Islet of Langerhans (tissue), 1 donor: ENCODE measurements at regions not wholly inside any gene's neighbourhood (a gene's known extent, or its start where the extent isn't known, plus 50 kb on each side); places are given as distances from the start of the nearest gene placed in this dataset.

Experiments
- FAIRE-seq: peaks from one replicate; lab custom pipeline; 2011; peaks lifted over from hg19 to GRCh38; lab: Jason Lieb, UNC

DNA sequence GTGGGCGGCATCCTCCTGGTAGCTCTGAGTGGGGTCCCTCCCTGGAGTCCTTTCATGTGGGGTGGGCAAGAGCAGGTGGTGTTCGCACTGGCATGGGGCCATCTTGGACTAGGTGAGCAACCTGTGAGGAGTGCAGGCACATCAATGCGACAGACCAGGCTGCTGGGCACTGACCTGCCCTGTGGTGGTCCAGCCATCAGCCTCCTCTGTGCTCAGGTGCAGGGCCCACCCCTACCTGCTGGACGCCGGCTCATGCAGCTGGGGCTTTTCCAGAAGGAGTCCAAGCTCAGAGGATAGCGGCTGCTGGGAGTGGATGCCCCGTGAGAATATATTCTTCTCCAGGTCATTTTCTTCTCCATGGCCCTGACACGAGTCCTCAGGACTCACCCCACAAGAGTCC lies 424.4 kb downstream of the GLRX3 start:
- no peak for FAIRE-seq

DNA sequence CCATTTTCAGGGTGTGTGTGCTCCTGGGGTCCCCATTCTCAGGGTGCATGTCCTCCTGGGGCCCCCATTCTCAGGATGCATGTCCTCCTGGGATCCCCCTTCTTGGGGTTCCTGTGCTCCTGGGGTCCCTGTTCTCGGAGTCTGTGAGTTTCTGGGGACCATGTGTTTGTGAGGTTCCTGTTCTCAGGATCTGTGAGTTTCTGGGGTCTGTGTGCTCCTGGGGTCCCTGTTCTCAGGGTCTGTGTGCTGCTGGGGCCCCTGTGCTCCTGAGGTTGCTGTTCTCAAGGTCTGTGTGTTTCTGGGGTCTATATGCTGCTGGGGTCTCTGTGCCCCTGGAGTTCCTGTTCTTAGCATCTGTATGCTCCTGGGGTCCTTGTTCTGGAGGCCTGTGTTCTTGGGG lies 425.5 kb downstream of the GLRX3 start:
- no peak for FAIRE-seq

DNA sequence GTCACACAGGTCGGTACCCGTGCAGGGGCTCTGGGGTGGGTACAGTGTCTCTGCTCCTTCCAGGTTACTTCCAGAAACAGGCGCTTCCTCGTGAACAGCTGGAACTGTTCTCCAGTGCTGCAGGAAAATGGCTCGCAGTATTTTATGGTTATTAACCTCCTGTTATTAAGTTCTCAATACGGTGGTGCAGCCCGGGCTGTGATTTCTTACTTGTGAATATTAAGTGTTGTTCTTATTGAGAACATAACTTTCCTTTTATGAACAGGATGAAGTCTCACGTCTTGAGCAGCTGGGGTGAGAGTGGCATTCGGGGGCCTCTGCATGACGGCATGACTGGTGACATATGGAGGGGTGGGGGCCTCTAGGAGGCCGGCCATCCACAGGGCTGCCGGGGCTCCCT lies 430.8 kb downstream of the GLRX3 start:
- no peak for FAIRE-seq

DNA sequence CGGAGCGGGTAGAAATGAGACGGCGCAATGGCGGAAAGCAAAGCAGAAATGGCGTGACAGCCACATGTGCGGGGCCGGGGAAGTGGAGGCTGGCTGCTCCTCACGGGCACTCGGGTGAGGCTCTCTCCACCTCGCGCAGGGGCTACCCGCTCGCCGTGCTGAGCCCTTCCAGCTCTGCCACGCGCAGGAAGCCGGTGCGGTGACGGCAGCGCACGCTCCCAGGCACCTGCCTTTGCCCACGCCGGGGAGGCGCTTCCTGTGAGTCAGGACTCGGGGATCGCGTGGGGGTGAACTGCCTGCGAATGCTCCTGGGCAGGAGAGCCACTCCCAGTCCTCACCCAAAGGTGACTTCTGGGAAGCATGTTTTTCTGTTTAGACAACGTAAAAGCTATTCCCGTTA lies 431.2 kb downstream of the GLRX3 start:
- FAIRE-seq: no peak

DNA sequence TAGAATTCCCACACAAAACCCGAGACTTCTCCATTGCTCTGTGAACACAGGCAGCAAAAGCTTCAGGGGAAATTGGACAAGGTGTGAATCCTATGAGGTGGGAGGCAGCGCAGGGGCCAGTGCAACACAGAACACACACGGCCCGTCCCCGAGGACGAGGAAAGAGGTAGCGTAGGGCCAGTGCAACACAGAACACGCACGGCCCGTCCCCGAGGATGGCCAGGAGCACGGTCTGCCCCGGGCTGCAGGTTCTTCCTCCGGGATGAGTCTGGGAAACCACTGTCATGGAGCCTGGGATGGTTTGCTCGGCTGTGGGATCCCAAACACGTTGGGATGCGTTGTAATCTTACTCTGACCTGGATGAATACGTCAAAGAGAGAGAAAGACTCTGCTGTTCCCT lies 432.1 kb downstream of the GLRX3 start:
- no peak for FAIRE-seq

DNA sequence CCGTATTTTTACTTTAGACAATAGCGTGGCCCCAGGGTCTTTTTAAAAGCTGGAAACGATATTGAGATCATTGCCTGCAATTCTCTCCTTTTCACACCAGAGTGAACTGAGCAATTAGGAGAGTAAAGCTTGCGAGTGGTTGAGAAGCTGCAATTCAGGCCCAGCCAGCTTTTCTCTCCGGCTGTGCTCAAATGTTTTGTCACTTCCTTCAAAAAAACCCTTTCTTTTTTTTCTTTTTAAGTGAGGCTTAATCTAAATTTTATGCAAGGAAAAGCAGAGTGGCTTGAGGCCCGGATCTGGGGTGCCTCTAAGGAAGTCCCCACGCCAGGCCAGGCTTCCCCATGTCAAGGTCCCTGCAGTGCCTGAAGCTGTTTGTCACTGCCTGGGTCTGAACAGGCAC lies 433.9 kb downstream of the GLRX3 start:
- no peak for FAIRE-seq

DNA sequence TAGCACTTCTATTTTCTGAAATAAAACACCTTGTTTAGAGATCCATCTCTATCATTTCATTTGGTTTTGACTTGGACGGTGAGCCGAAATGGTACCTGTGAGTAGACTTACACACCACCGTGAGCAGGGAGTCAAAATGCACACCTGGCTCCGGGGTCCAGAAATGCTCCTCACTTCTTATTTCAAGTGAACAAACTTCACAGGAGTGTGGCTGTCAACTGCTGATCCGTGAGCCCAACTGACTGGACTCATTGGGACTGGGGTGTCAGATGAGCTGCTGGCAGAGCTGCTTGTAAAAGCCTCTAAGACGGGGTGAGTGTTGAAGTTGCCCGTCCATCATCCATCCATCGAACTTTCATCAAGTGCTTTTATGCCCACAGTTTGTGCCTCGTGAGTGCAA lies 435.5 kb downstream of the GLRX3 start:
- FAIRE-seq: no peak

DNA sequence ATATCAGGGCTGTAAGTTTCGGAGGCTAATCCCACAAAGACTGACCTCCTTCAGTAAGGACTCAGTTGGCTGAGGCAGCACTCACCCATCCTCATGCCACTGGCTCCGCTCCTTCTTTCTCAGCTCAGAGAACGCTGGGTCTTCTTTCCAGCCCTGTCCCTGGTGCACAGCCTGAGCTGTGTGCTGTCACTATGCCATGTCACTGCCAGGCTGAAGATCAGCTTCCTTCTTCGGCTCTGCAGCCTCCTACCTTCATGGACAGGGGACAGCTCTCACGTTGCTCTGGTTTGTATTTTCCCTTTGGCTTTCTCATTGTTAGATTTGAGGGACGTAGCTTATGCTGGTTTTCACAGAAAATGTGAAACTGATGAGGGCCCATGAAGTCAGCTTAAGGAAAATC lies 437.3 kb downstream of the GLRX3 start:
- no peak for FAIRE-seq

DNA sequence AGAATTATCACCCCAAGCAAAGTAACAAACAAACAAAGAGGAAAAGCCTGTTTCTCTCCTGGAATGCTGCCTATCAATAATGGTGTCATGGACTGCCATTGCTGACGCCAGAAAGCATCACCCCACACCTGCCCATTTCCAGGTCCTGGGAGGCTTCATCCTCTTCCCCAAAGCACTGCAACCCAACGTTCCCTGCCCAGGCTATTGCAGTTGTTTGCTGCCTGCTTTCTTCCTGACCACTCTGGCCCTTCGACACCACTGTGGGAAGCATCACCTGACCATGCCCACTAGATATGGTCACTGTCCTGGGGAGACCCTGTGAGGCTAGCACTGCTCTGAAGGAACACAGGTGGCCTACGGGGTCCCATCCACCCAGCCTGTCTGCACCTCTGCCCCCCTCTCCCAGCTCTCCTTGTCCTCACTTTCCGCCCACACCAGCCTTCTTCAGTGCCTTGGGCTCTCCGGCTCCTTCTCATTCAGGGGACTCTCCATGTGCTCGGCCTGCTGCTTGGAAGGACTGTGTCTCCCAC lies 439.6 kb downstream of the GLRX3 start:
- no peak for FAIRE-seq

DNA sequence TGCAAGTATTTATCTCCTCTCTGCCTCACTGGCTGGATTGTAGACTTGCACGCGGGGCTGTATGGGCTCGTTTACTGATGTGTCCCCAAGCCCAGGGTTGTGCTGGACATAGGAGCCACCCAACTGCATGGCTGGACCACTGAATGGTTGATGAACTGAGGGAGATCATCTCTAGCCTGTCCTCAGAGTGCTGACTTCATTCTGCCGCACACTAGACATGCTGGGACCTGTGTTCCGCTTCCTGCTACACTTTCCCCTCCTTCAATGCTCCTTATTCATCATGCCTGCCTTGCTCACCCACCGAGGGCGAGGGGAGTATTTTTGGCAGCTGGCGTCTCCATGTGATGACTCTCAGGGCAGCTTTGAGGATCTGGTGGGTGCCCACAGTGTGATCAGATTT lies 440.2 kb downstream of the GLRX3 start:
- no peak for FAIRE-seq

DNA sequence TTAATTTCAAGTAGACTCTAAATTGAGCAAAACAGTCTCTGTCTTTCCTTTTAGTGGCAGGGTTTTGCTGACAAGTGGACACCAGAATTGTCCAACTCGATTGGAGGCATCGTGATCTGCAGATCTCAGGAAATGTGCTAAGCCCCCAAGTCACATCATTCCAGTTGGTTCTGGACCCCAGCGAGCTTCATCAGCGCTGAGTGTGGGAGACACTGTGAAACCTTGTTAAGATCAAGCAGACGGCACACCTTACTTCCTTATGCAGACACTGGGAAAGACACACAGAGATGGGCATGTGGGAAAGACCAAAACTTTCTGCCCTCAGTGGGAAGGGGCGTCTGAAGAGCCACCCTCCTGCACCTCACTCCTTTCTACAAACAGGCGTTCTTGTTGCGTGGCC lies 440.8 kb downstream of the GLRX3 start:
- FAIRE-seq: no peak

DNA sequence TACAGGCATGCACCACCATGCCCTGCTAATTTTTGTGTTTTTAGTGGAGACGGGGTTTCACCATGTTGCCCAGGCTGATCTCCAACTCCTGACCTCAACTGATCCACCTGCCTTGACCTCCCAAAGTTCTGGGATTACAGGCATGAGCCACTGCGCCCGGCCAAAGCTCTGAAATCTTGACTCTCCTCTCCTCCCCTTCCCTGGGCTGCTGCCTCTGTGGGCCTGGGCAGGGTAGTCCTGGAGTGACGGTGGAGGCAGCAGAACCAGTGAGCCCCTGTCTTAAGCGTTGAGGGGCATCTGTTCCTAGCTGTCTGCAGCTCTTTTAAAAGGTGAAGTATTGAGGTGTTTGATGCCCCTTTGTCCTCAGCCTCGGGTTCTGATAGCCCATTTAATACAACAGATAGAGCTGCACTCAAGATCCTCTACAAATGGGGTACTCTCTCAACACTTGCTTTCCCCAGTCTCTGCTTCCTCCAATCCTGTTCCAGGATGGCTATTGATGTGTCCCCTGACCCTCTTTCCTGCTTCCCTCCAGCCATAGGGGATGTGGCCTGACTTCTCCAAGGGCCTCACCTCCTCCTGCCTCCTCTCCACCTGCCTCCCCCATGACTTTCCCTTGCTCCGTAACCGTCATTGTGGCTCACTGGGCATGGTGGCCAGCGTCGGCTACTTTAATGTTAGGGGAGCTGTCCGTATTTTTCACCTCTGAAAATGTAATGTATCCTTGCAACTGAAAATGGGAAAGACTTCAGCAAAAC lies 442.5 kb downstream of the GLRX3 start:
- FAIRE-seq: no peak

DNA sequence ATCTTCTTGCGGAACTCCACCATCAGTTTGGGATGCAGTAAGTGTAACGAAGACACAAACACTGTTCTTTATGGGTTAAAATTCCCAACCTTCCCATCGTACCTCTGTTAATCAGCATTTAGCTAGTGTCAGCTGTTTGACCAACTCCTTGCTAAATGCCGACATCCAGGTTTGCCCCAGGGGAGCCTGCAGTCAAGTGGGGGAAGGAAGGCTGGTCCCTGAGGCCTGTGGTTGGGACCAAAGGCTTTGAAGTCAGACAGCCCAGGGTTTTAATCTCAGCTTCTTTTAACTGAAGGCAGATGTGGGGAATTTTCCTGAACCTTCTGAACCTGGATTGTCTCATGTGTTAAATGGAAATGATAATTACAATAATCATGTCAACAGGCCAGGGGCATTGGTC lies 443.7 kb downstream of the GLRX3 start:
- no peak for FAIRE-seq

DNA sequence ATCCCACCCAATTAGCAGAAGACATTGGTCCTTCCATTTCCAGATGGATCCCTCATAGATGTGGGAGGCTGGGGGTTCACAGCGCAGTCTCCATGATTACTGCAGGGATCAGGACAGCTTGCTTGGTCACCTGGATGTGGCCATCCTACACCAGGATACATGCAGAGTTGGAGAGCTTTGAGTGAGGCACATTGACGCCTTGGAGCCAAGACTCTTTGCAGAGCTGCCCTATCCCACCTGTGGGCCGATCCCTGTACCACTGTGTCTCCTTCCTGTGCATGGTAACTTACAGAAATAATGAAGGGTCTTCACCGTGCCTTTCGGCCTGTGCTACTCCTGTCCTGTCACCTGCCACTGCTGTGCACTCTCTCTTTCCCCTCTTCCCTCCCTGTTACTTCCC lies 444.8 kb downstream of the GLRX3 start:
- no peak for FAIRE-seq

DNA sequence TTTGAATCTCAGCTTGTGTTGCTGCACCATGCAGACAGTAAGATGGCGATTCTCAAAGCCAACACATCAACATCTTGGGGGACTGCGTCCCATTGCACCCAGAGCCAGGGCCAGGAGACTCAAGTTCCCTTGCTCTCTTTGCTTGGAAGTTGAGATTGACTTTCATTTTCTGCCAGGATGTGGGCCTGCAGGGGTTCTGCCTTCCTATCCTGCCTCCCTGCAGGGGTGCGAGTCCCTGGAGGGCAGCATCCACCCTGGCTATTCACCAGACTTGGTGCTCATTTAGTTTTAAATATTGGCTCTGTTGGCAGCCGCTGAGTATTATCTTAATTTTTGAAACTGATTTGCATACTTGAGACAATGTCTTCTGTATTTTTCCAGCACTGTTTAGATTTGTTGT lies 451.5 kb downstream of the GLRX3 start:
- no peak for FAIRE-seq

DNA sequence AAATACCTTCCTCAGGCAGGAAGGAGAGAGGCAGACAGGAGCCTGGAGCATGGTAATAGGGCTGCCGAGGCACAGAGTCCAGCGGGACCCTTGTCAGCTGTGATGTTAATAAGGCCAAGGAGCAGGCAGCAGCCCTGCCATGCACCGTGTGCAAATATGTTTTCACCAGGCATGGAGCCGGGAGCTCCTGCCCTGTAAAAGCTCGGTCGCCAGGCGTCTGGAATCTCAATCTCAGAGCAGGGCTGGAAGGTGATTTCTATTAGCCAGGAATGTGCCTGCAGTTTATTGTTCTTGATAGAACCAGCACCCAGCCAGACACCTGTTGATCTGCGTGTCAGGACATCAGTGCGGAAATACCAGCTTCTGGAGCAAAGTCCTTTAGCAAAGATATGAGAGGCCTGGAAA lies 469.8 kb downstream of the GLRX3 start:
- no peak for FAIRE-seq

DNA sequence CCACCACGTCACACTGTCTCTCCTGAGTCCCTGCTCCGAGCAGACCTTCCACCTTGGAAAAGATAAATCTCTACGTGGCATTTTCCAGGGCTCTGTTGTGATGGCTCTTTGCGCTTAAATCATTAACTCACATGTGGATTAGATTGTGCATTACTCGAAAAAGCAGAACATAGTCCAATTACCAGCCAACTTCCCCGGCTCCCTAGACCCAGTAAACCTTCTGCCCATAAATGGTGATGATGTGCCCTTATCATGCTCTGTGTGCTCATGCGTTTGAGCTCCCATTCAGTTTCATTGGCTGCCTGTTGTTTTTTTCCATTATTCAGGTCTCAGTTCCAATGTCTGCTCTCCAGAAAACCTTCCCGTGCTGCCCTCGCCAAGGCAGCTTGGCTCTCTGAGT lies 471.2 kb downstream of the GLRX3 start:
- no peak for FAIRE-seq

DNA sequence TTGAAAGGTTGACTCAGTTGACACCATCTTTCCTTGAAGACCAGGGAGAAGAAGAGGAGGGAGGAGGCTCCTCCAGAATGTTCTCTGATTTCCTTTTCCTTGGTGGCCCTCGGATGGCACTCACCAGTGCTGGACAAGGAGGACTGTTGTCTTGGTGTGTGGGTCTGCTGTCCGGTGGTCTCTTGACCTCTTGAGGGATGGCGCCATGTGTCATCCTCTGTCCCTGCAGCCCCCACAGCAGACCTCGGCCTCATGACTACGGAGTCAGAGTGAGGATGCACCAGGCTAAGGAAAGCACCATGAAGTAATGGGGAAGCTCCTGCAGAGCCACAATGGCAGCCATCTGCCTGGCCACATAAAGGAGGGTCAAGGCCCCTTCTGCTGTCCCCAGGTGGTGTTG lies 475.0 kb downstream of the GLRX3 start:
- FAIRE-seq: no peak

DNA sequence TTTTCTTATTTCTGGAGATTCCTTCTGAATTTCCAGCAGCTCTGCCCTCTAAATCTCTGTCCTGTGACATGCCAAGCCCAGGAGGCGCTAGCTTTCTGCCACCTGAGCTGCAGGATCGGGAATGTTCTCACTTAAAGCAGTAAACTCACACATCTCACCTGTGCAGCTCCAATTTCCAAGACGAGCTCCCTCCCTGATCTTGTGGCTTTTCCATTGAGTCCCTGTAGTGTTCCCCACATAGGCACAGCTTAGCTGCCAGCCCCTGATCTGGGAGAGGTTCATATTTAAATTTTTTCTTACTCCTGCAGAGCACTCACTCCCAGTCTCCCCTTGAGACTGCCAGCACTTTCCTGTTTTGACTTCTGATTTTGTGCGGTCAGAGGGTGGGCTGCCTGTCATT lies 479.3 kb downstream of the GLRX3 start:
- no peak for FAIRE-seq

DNA sequence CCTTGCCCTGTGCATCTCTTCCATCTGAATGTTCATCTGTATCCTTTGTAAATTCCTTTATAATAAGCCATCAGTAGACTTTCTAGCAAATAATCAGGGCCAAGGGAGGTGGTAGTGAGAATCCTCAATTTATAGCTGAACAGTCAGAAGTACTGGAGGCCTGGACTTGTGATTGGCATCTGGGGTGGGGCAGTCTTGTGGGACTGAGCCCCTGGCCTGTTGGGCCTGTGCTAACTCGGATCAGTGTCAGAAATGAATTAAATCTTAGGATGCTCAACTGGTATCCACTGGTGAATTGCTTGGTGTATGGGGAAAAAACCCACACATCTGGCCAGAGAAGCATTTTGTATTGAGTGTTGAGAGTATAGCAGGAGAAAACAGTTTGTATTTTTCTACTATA lies 481.8 kb downstream of the GLRX3 start:
- no peak for FAIRE-seq

DNA sequence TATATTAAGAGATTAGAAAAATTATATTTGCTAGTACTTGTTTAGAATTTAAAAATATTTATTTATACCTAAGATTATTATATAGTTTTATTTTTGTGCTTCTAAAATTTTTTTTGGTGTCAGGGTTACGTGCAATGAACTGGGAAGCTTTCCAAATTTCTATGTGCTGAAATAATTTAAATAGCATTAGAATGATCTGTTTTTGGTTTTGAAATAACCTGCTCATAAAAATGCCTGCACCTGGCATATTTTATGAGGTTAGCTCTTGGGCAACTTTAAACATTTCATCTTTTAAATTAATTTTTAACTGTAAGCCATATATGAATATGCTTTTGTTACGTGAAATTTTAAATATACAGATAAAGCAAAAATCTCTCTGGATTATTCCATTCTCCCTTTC lies 482.5 kb downstream of the GLRX3 start:
- no peak for FAIRE-seq

DNA sequence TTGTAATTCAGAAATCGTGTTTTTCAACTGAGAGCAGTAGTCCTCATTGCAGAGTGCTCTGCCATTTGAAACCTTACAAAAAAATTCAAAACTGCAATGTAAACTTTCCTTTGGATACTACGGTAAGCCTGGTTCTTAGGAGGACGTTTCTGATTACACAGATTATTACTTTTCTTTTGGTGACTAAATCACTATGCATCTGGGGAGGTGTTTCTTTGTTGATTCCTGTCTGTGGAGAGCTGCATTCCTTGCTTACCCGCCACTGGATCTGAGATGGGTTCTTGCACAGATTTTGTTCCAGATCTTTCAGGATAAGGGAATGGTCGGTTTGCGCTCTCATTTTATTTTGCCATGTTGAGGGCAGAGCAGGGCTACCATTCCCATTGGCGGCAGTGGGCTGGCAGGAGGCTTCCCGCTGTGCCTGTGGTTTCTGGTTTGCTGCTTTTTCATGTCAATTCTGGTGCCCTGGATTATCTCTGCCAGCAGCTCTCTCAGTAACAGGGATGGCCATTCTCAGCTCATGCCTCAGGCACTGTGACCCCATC lies 485.1 kb downstream of the GLRX3 start:
- no peak for FAIRE-seq

DNA sequence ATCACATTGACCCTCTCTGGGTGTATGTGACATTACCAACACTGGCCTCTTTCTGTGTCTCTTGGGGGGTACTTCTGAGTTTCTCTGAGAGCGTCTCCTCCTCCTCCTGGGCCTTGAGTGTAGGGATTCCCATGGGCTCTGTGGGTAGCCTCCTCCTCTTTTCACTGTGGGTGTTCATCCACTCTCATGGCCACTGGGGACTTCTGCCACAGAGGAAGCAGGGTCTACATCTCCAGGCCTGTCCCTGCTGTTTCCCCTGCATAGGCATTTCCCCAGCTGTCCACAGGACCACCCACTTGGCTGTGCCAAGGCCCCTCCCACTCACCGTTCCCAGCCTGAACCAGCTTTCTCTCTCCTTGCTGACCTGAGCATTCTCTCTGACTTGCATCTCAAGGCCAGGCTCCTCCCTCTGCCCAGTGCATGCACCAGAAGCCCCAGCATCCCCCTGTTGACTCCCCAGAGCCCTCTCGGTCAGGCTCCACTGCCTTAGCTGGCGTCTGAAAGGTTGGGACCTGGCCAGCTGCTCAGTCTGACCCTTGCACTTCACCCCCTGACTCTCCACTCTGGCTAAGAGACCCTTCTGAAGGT lies 487.6 kb downstream of the GLRX3 start:
- no peak for FAIRE-seq
